PFSK-1 (cell line): ENCODE measurements at regions not wholly inside any gene's neighbourhood (a gene's known extent, or its start where the extent isn't known, plus 50 kb on each side); places are given as distances from the start of the nearest gene placed in this dataset.

Experiments
- POLR2AphosphoS5 ChIP-seq: IDR thresholded peaks from 2 replicates; pipeline ENCODE4 v1.6.1; 2012; ENCODE audit warnings: low read depth, mild to moderate bottlenecking, control low read depth, low read length, moderate library complexity
- SIN3A ChIP-seq: IDR thresholded peaks from 2 replicates; pipeline ENCODE4 v1.6.1; 2012; ENCODE audit warnings: mild to moderate bottlenecking, low read length, moderate library complexity, borderline replicate concordance; ENCODE audit not compliant: insufficient read depth
- TAF1 ChIP-seq: IDR thresholded peaks from 2 replicates; pipeline ENCODE4 v1.6.1; 2012; ENCODE audit warnings: low read length, control low read depth, borderline replicate concordance; ENCODE audit not compliant: insufficient read depth
- TF ChIP-seq, protein P1 (sequence below), 2 experiments: IDR thresholded peaks; 2 replicates each; pipeline versions ENCODE4 v1.6.1 to v1.8.0; 2011 to 2012; ENCODE audit warnings: low read depth in 2 of 2, low read length in 2 of 2, control low read depth in 1 of 2, inconsistent platforms in 1 of 2, mild to moderate bottlenecking in 1 of 2, moderate library complexity in 1 of 2; ENCODE audit not compliant: insufficient read depth in 1 of 2

GRCh38 chr4:180557348-180557747 is 1685.9 kb upstream of the TENM3 start:
- TF ChIP-seq, protein P1, sequence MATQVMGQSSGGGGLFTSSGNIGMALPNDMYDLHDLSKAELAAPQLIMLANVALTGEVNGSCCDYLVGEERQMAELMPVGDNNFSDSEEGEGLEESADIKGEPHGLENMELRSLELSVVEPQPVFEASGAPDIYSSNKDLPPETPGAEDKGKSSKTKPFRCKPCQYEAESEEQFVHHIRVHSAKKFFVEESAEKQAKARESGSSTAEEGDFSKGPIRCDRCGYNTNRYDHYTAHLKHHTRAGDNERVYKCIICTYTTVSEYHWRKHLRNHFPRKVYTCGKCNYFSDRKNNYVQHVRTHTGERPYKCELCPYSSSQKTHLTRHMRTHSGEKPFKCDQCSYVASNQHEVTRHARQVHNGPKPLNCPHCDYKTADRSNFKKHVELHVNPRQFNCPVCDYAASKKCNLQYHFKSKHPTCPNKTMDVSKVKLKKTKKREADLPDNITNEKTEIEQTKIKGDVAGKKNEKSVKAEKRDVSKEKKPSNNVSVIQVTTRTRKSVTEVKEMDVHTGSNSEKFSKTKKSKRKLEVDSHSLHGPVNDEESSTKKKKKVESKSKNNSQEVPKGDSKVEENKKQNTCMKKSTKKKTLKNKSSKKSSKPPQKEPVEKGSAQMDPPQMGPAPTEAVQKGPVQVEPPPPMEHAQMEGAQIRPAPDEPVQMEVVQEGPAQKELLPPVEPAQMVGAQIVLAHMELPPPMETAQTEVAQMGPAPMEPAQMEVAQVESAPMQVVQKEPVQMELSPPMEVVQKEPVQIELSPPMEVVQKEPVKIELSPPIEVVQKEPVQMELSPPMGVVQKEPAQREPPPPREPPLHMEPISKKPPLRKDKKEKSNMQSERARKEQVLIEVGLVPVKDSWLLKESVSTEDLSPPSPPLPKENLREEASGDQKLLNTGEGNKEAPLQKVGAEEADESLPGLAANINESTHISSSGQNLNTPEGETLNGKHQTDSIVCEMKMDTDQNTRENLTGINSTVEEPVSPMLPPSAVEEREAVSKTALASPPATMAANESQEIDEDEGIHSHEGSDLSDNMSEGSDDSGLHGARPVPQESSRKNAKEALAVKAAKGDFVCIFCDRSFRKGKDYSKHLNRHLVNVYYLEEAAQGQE (IDR thresholded peaks at IDR 0.05; ENCODE audit: insufficient read depth in 1 of 2, low read depth in 2 of 2, low read length in 2 of 2) = no peak
- no peak for TF ChIP-seq SIN3A
- no peak for TF ChIP-seq POLR2AphosphoS5
- TF ChIP-seq TAF1 = no peak
